GM21526 (cell line): ENCODE measurements at regions not wholly inside any gene's neighbourhood (a gene's known extent, or its start where the extent isn't known, plus 50 kb on each side); places are given as distances from the start of the nearest gene placed in this dataset.

Experiments
- ATAC-seq: cut with Tn5 transposase; IDR thresholded peaks from one replicate; pipeline ENCODE4 v1.9.1; 2021; ENCODE audit warnings: moderate library complexity; ENCODE audit not compliant: unreplicated experiment, low FRiP score

- no peak for ATAC-seq
Measured at GRCh38 chr16:27736431-27736830, 186.5 kb downstream of the KATNIP start.

DNA sequence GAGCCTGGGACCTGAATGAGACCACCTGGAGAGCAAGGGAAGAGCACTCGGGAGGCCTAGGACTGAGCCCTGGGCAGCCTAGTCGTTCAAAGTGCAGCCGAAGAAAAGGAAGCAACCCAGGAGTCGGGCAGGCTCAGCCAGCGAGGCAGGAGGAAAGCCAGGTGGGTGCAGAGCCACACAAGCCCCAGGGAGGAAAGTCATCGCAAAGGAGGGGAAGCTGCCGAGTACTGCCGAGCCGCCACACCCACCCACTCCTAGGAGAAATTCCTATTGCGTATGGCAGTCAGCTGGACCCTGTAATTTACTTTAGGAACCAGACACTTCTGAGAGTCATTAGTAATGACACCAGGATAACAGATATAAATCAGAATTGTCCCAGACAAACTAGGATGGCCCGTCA is 187.6 kb downstream of the KATNIP start:
- ATAC-seq, result no peak
